ENCODE measurements at regions not wholly inside any gene's neighbourhood (a gene's known extent, or its start where the extent isn't known, plus 50 kb on each side); places are given as distances from the start of the nearest gene placed in this dataset.
A peak's percentile ranks its signal among the peaks of the same experiment; 100 is the strongest.
"Not testable (repeated sequence)": the region's sequence is repeated elsewhere in the genome, so short reads cannot be mapped to it uniquely, and the experiment has no call there.

DNA sequence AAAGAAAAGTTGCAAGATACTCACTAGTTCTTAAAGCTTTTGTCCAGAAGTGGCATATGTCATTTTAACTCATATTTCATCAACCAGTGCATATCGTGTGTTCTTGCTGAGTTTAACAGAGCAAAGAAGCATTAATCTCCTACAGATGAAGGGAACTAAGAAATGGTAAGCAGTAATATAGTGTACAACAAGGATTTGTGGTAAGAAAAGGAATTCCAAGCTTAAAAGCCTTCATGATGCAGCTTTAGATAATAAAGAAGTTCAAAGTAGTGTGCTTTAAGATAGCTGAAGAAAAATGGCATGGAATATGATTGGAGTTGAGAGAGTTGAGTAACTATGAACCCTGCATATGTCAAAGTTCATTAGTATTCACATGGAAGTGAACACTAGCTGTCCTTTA lies 649.8 kb upstream of the FSHR start:
- no peak for DNase-seq (ENCODE audit: low read depth in 2 of 2)

GRCh38 chr2:49801898-49802450 lies 647.7 kb upstream of the FSHR start:
- no peak for DNase-seq (ENCODE audit: low read depth in 2 of 2)

DNA sequence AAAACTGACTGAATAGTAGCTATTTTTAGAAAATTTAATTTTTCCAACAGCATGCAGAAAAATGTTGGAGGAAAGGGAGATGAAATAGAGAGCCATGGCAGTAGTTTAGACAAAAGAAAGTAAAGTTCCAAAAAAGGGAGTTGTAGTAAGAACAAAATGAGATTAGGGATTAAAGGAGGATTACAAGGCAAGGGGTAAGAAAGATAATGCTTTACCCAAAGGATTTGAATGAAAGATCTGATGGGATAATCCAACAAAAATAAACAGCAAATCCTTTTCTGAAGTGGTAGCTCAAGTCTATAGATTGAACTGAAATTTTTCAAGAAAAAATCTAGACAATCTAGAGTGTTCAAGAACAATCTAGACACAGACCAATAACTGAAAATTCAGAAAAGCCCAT lies 644.3 kb upstream of the FSHR start:
- no peak for DNase-seq (ENCODE audit: low read depth in 2 of 2)

GRCh38 chr2:49796266-49796665 lies 642.0 kb upstream of the FSHR start:
- no peak for DNase-seq (ENCODE audit: low read depth in 2 of 2)

DNA sequence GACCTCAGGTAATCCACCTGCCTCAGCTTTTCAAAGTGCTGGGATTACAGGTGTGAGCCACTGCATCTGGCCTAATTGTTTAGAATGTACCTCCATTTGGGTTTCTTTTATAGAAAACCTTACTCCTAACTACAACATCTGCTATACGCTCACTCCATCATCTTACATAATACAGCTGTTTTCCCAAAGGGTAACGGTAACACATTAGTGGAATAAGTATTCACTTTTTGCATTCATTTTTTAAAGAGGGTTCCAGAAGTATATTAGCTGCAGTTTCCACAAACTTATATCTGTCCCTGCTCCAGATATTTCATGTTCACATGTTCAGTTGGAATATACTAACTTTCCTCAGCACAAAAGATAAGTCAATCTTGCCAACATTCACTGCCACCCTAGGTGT lies 640.1 kb upstream of the FSHR start:
- no peak for DNase-seq (ENCODE audit: low read depth in 2 of 2)

DNA sequence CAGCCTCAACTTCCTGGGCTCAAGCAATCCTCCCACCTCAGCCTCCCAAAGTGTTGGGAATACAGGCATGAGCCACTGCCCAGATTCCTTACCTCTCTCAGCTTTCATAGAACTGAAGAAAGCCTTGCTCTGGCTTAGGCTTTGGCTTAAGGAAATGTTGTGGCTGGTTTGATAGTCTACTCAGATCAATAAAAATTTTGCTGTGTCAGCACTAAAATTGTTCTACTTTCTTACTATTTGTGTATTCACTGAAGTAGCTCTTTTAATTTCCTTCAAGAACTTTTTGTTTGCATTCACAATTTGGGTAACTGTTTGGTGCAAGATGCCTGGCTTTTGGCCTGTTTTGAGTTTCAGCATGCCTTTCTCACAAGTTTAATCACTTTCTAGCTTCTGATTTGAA lies 634.0 kb upstream of the FSHR start:
- no peak for DNase-seq (ENCODE audit: low read depth in 2 of 2)

GRCh38 chr2:49780949-49781348 lies 626.6 kb upstream of the FSHR start:
- DNase-seq (ENCODE audit: low read depth in 2 of 2) = no peak

- DNase-seq (ENCODE audit: low read depth in 2 of 2) = no peak
These were observed 618.1 kb upstream of the FSHR start for GRCh38 chr2:49772299-49772970.

DNA sequence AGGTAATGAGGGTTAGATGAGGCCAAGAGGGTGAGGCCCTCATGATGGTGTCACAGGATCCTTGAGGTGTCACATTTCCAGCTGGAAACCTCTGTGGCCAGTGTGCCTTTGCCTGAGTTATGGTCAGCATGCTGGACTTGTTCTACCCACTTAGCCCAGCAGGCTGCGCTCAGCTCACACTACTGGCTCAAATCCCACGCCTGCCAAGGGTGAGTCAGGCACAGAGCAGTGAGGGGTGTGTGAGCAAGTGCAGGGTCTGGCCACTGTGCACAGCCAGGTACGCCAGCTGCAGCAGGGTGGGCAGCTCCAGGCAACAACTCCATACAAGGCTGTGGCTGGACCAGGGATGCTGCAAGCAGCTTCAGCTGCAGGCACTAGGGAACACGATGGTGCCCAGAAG lies 616.6 kb upstream of the FSHR start:
- DNase-seq (ENCODE audit: low read depth in 2 of 2) = peak; percentile 8 to 17

- no peak for DNase-seq (ENCODE audit: low read depth in 2 of 2)
These were observed 613.0 kb upstream of the FSHR start for GRCh38 chr2:49767316-49767715.

DNA sequence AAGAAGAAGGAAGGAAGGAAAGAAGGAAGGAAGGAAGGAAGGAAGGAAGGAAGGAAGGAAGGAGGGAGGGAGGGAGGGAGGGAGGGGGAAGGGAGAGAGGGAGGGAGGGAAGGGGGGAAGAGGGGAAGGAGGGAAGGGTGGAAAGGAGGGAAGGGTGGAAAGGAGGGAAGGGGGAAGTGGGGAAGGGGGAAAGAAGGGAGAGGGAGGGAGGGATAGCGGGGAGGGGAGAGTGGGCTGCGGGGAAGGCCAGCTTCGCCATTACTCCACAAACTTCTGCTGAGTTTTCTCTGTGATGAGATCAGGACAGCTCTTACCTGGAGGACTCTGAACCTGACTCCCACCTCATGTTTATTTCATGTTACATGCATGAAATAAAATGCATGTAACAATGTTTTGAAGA lies 601.5 kb upstream of the FSHR start:
- DNase-seq (ENCODE audit: low read depth in 2 of 2) = no peak

DNA sequence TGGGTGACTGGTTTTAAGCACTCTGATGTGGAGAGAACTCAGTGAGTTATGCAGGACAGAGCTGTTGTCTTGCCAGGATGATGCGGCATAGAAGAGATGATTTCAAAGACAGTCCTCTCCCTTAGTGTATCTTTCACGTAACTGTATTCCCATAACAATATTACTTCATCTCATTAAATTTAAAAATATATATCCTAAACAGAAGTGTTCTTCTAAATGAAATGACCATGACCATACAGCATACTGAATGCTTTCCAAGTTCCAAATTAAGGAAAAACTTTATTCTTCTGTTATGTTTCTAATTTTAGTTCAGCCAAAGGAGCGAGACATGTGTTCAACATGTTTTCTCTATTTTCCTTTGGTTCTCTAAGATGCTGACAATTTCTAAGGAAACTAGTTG lies 600.1 kb upstream of the FSHR start:
- DNase-seq (ENCODE audit: low read depth in 2 of 2) = no peak

- no peak for DNase-seq (ENCODE audit: low read depth in 2 of 2)
These were observed 599.1 kb upstream of the FSHR start for GRCh38 chr2:49753344-49753985.

- DNase-seq (ENCODE audit: low read depth in 2 of 2) = no peak
These were observed 583.3 kb upstream of the FSHR start for GRCh38 chr2:49737606-49738005.

DNA sequence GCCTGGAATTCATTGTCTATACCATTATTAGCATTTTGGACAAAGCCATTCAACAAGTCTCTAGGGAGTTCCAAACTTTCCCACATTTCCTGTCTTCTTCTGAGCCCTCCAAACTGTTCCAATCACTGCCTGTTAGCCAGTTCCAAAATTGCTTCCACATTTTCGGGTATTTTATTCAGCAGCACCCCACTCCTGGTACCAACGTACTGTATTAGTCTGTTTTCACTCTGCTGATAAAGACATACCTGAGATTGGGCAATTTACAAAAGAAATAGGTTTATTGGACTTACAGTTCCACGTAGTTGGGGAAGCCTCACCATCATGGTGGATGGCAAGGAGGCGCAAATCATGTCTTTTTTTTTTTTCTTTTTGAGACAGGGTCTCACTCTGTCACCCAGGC lies 578.6 kb upstream of the FSHR start:
- DNase-seq (ENCODE audit: low read depth in 2 of 2) = not testable (repeated sequence)

GRCh38 chr2:49719241-49719640 lies 564.9 kb upstream of the FSHR start:
- DNase-seq (ENCODE audit: low read depth in 2 of 2) = no peak

- DNase-seq (ENCODE audit: low read depth in 2 of 2) = no peak
These were observed 561.3 kb upstream of the FSHR start for GRCh38 chr2:49715597-49715996.

DNA sequence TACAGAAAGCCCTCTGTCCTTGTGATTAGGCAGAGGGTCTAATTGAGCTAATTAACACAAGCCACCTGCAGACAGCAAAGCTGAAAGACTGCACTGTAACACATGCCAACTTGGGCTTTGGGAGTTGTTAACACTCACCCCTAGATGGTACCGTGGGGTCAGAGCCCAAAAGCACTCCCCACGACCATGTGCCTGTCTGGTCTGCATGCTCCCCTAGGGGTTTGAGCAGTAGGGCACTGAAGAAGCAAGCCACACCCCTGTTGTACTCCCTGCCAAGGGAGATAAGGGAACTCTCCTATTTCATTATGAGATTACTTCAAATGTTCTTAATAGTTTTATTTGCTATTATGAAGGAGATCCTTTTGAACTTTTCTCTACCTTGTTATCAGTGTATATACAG lies 560.1 kb upstream of the FSHR start:
- no peak for DNase-seq (ENCODE audit: low read depth in 2 of 2)

GRCh38 chr2:49702740-49703139 lies 548.4 kb upstream of the FSHR start:
- no peak for DNase-seq (ENCODE audit: low read depth in 2 of 2)

GRCh38 chr2:49693961-49694360 lies 539.6 kb upstream of the FSHR start:
- no peak for DNase-seq (ENCODE audit: low read depth in 2 of 2)

- DNase-seq (ENCODE audit: low read depth in 2 of 2) = not testable (repeated sequence)
These were observed 537.7 kb upstream of the FSHR start for GRCh38 chr2:49692022-49692421.

DNA sequence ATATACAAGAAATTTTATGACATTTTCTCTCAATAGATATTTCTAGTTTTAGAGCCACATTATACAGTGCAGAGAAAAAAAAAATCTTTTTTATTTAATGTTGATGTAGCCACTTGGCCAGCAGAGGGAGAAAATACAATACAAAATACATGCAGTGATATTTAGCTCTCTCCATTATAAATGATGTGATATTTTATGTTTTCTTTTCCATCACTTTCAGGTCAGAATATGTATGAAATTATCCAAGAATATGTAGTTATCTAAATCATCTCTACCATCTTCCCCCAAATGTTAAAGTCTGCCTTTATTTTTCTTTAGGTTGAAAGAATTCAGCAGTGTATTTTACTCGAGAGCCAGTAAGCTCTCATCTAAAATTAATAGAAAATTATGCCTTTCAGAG lies 533.6 kb upstream of the FSHR start:
- peak in 1 of 2 experiments; percentile 0 for DNase-seq (ENCODE audit: low read depth in 2 of 2)

- DNase-seq (ENCODE audit: low read depth in 2 of 2) = no peak
These were observed 532.7 kb upstream of the FSHR start for GRCh38 chr2:49686897-49687442.
